BJ (cell line): ENCODE measurements at regions not wholly inside any gene's neighbourhood (a gene's known extent, or its start where the extent isn't known, plus 50 kb on each side); places are given as distances from the start of the nearest gene placed in this dataset.

Experiments
- CTCF ChIA-PET: fragments of 350-600 bp; formaldehyde crosslinking; extraction: SDS; loops from one replicate; lab custom pipeline; 2021; ENCODE audit warnings: antibody characterized with exemption, inconsistent platforms; lab: Yijun Ruan, JAX
- POLR2A ChIA-PET: fragments of 300-600 bp; sonication (Branson Sonifier 250); formaldehyde crosslinking; extraction: SDS; loops from one replicate; lab custom pipeline; 2021; ENCODE audit warnings: antibody characterized with exemption; lab: Charles Lee
- DNase-seq: peaks from one replicate; pipeline ENCODE4 v3.0.0-alpha.2; 2011; ENCODE audit warnings: low read depth
- H3K27me3 ChIP-seq: 2 replicates; pipeline ENCODE4 v1.6.0; 2011; ENCODE audit warnings: low read length; ENCODE audit not compliant: control insufficient read depth, insufficient read depth
- H3K36me3 ChIP-seq: 2 replicates; pipeline ENCODE4 v1.5.1; 2011; ENCODE audit warnings: low read length; ENCODE audit not compliant: control insufficient read depth, insufficient read depth
- H3K4me3 ChIP-seq: 2 replicates; pipeline ENCODE4 v1.5.1; 2011; ENCODE audit warnings: low read depth, mild to moderate bottlenecking, control low read depth, low read length
- CTCF ChIP-seq: IDR thresholded peaks from 2 replicates; pipeline ENCODE4 v1.5.1; 2011; ENCODE audit warnings: low read depth, mild to moderate bottlenecking, control low read depth, inconsistent platforms, low read length, moderate library complexity; ENCODE audit not compliant: insufficient read depth

GRCh38 chr15:70477750-70478250, 285.6 kb downstream of the UACA start:
- ChIA-PET POLR2A (no interaction called here), CTCF (interaction anchor here (0.6 kb wide), 1 partner anchor 68 kb away, joined by 3 read pairs; no protein-coding TSS in a partner anchor)
- Histone ChIP-seq H3K27me3 (peaks cover 13% of the 10 kb centered on the region), H3K36me3 (no peaks in the 10 kb centered on the region), H3K4me3 (no peak overlapping the region)
- TF ChIP-seq CTCF, result no peak
- no peak for DNase-seq

- ChIA-PET CTCF (interaction anchor here (0.5 to 1.5 kb wide), 2 partner anchors 17 to 210 kb away, joined by 3 to 5 read pairs; no protein-coding TSS in a partner anchor), POLR2A (no interaction called here)
- Histone ChIP-seq H3K36me3 (no peaks in the 10 kb centered on the region), H3K27me3 (peaks cover 12% of the 10 kb centered on the region), H3K4me3 (no peak overlapping the region)
- no peak for DNase-seq
- TF ChIP-seq CTCF, result no peak
Measured at GRCh38 chr15:70476441-70476840, 286.9 kb downstream of the UACA start.

- H3K36me3 ChIP-seq, result no peaks in the 10 kb centered on the region
- no peak overlapping the region for H3K4me3 ChIP-seq
- TF ChIP-seq CTCF, result no peak
- H3K27me3 ChIP-seq, result peaks cover 13% of the 10 kb centered on the region
- DNase-seq, result no peak
- POLR2A ChIA-PET, result no interaction called here
- CTCF ChIA-PET, result interaction anchor here (0.7 to 2.8 kb wide), 3 partner anchors 12 to 1006 kb away, joined by 3 to 8 read pairs (median 3); no protein-coding TSS in a partner anchor
Measured at GRCh38 chr15:70475921-70476320, 287.4 kb downstream of the UACA start.

- H3K27me3 ChIP-seq, result peaks cover 12% of the 10 kb centered on the region
- no peak overlapping the region for H3K4me3 ChIP-seq
- CTCF ChIA-PET, result interaction anchor here (0.7 to 2.8 kb wide), 4 partner anchors 13 to 1006 kb away, joined by 3 to 8 read pairs (median 3); no protein-coding TSS in a partner anchor
- no peak for DNase-seq
- no peaks in the 10 kb centered on the region for H3K36me3 ChIP-seq
- POLR2A ChIA-PET, result no interaction called here
- TF ChIP-seq CTCF, result no peak
Measured at GRCh38 chr15:70475407-70475781, 288.0 kb downstream of the UACA start.

- ChIA-PET CTCF (interaction anchor here (1.1 to 2.8 kb wide), 3 partner anchors 13 to 15 kb away, joined by 3 to 8 read pairs (median 3); no protein-coding TSS in a partner anchor), POLR2A (no interaction called here)
- H3K27me3 ChIP-seq, result peaks cover 15% of the 10 kb centered on the region
- DNase-seq, result no peak
- no peak overlapping the region for H3K4me3 ChIP-seq
- H3K36me3 ChIP-seq, result no peaks in the 10 kb centered on the region
- TF ChIP-seq CTCF, result no peak
Measured at GRCh38 chr15:70474471-70475406, 288.6 kb downstream of the UACA start.
